GM12865 (cell line): ENCODE measurements at regions not wholly inside any gene's neighbourhood (a gene's known extent, or its start where the extent isn't known, plus 50 kb on each side); places are given as distances from the start of the nearest gene placed in this dataset.
A peak's percentile ranks its signal among the peaks of the same experiment; 100 is the strongest.

Source experiments
- DNase-seq: peaks from one replicate; pipeline ENCODE4 v3.0.0; 2010; ENCODE audit warnings: low read depth
- H3K4me3 ChIP-seq: 2 replicates; pipeline ENCODE4 v1.5.1; 2011; ENCODE audit warnings: mild to moderate bottlenecking, low read depth, low read length, control low read depth
- TF ChIP-seq, protein P1 (sequence below): IDR thresholded peaks from 2 replicates; pipeline ENCODE4 v1.5.1; 2011; ENCODE audit warnings: low read length, control low read depth, low read depth, inconsistent platforms; ENCODE audit not compliant: insufficient read depth; ENCODE audit errors: missing control alignments

DNA sequence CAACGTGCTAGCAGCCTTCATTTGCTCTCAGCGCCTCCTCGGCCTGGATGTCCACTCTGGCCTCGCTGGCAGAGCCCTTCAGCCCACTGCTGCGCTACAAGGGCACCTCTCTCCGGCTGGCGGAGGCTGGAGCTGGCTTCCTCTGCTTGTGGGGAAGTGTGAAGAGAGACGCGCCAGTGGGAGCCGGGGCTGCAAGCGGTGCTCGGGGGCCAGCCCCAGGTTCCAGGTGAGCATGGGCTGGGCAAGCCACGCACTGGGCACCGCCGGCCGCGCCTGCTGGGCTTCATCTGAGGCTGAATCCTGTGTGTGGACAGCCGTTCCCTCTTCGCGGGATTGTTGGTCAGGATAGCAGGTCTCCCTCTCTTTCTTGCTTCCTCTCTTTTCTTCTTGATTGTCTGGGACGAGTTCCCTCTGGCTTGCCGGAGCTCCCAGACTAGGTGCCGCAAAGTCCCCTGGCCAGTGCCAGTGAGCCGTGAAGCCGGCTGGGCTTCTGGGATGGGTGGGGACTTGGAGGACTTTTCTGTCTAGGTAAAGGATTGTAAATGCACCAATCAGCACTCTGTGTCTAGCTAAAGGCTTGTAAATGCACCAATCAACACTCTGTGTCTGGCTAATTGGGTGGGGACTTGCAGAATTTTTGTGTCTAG is 165.0 kb downstream of the HEPH start:
- TF ChIP-seq, protein P1, sequence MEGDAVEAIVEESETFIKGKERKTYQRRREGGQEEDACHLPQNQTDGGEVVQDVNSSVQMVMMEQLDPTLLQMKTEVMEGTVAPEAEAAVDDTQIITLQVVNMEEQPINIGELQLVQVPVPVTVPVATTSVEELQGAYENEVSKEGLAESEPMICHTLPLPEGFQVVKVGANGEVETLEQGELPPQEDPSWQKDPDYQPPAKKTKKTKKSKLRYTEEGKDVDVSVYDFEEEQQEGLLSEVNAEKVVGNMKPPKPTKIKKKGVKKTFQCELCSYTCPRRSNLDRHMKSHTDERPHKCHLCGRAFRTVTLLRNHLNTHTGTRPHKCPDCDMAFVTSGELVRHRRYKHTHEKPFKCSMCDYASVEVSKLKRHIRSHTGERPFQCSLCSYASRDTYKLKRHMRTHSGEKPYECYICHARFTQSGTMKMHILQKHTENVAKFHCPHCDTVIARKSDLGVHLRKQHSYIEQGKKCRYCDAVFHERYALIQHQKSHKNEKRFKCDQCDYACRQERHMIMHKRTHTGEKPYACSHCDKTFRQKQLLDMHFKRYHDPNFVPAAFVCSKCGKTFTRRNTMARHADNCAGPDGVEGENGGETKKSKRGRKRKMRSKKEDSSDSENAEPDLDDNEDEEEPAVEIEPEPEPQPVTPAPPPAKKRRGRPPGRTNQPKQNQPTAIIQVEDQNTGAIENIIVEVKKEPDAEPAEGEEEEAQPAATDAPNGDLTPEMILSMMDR = no peak
- DNase-seq = no peak

DNA sequence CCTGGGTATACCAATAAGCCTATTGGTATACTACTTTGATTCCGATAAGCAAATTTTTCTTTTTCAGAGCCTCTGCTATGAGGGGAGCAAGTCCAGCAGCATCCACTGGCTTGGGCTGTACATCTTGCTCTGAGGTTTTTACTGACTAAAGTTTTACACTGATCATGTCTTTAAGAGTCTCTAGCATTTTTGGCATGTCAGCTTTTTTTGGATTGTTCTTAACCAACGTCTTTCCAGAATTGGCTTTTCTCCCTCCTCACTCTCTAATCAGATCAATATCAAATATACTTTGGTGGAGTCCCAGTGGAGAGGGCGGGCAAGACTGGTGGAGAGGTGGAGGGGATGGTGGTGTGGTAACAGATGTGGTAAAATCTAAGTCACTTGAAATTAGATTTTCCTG is 196.8 kb downstream of the HEPH start:
- H3K4me3 ChIP-seq = no peak overlapping the region

More for the DNA sequence above, 165.0 kb downstream of the HEPH start:
- no peak overlapping the region for H3K4me3 ChIP-seq

DNA sequence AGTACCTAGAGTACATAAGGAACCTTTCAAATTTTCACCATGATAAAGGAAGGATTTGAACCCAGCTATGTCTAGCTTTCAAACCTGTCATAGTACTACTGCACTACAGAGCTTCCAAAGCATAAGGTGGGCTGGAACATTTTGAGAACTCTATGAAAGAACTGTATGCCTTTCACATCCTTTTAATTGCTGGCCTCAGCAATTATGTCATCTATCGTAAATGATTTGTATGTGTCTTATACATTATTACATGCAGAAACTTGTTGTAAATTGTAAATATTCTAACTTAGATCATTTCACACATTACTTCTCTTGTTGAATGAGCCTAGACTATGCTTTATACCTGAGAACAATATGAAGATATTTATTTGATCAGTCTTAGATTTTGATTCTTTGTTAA is 220.7 kb downstream of the HEPH start:
- TF ChIP-seq, protein P1 = no peak
- H3K4me3 ChIP-seq = no peak overlapping the region
- no peak for DNase-seq

More for the DNA sequence above, 196.8 kb downstream of the HEPH start:
- no peak for DNase-seq
- TF ChIP-seq, protein P1 = no peak

DNA sequence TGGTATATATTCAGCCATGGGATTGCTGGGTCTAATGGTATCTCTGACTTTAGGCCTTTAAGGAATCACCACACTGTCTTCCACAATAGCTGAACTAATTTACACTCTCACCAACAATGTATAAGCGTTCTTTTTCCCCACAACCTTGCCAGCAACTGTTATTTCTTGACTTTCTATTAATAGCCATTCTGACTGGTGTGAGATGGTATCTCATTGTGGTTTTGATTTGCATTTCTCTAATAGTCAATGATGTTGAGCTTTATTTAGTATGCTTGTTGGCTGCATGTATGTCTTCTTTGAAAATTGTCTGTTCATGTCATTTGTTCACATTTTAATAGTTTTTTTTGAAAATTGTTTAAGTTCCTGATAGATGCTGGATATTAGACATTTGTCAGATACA is 235.2 kb downstream of the HEPH start:
- TF ChIP-seq, protein P1 = no peak
- H3K4me3 ChIP-seq = no peak overlapping the region
- DNase-seq = no peak

DNA sequence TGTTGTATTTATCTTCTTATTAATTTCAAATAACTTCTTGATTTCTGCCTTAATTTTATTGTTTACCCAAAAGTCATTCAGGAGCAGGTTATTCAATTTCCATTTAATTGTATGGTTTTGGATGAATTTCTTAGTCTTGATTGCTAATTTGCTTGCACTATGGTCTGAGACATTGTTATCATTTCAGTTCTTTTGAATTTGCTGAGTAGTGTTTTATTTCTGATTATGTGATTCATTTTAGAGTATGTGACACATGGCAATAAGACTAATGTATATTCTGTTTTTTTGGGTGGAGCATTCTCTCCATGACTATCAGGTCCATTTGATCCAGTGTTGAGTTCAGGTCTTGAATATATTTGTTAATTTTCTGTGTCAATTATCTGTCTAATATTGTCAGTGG is 236.7 kb downstream of the EDA2R start:
- DNase-seq = no peak
- H3K4me3 ChIP-seq = no peak overlapping the region
- TF ChIP-seq, protein P1 = no peak

DNA sequence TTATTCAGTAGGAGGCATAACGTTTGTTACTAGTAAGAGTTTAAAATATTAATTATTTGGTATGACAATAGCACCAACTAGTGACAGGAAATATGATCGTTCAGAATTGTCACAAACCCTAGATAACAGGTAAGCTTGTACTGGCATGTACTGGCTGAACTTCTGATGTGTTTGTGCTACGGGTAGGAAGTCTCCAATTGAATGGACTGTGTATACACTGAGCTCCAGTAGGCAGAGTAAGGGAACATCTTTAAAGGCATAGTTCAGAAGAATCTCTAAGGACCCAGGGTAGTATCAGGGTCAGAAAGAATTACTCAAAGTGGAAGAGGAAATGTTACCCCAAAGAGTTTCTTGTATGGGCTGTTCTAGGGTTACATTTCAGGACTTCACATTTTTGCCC is 230.4 kb downstream of the EDA2R start:
- H3K4me3 ChIP-seq = no peak overlapping the region
- TF ChIP-seq, protein P1 = peak; percentile 28
- DNase-seq = peak; percentile 29

DNA sequence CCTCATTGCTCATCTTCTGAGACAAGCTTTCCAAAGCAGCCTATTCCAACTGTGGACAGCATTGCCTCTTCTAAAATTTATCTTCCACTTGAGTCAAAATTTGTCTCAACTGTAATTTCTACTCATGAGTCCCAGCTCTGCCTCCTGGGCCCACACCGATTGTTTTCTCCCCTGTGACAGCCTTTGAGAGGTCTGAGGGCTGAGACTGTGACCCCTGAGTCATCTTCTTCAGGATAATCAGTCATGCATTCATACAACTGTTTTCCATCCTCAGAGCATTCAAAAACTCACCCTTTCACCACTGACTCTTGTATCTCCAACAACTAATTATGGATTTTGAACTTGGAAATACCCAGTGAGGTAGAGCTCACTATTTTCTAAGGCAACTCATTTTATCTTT is 228.1 kb downstream of the EDA2R start:
- TF ChIP-seq, protein P1 = no peak
- no peak overlapping the region for H3K4me3 ChIP-seq
- DNase-seq = no peak
